Stimulated activated CD8-positive, alpha-beta memory T cell treated with anti-CD3 and anti-CD28 coated beads, Interleukin-2, amount 100 ng/mL, for 48 hours (primary cell): ENCODE measurements at regions not wholly inside any gene's neighbourhood (a gene's known extent, or its start where the extent isn't known, plus 50 kb on each side); places are given as distances from the start of the nearest gene placed in this dataset.
"Not testable (repeated sequence)": the region's sequence is repeated elsewhere in the genome, so short reads cannot be mapped to it uniquely, and the experiment has no call there.

Experiments
- DNase-seq, 2 donors: peaks; one replicate each; pipeline ENCODE4 v3.0.0-alpha.2; 2020; ENCODE audit warnings: low read depth in 2 of 2

DNA sequence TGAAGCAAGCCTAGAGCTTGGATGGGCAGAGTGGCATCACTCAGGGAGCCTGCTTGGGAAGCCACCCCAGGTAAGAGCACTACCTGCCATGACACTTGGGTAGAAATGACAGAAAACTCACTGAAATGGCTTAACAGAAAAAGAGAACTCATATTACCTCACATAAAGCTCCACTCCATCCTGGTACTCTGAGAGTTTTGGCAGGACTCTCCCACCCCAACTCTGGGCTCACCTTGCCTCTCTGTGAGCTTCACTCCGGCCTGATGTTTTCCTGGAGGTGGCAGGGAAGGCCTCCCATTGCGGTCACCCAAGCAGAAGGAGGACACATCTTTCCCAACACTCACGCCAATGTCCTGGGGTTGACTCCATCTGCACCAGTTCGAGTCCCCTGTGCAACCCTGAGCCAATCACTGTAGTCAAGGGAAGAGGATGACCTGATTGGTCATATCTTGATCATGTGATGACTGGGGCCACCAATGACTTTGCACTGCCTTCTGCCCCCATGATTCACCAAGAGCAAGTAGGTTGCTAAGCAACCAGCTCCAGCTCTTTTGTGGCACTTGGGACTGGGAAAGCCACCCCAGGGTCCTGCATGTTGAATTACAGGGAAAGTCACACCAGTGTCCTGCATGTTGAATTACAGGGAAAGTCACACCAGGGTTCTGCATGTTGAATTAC lies 446.1 kb upstream of the SULF2 start:
- DNase-seq = no peak

DNA sequence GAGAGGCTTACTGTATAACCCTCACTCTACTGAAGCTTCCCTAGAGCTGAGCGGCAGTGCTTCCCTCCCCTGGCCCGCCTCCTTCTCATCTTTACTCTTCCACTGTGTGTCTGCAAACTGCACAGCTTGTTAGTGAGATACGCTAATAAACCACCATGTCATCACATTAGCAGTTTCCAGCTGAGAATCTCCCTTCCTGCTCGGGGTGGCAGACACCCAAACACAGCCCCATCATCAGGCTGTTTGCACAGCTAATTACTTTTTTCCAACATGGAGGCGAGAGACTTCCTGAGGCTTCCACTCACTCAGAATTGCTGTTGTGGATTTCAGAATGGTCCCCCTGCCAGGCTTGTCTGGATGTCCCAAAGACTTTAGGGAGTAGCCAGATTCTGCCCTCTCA lies 444.9 kb upstream of the SULF2 start:
- DNase-seq = no peak

DNA sequence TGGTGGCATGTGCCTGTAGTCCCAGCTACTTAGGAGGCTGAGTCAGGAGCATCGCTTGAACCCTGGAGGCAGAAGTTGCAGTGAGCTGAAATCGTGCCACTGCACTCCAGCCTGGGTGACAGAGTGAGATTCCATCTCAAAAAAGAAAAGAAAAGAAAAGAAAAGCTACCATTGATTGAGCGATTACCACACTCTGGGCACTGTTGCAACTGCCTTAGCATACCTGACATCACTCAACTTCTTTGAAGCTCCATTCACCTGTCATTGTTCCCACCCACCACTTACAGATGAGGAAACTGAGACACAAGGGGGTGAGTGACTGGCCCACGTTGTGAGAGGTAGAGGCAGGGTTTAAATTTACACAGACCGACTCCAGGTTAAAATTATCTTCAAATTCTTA lies 442.1 kb upstream of the SULF2 start:
- no peak for DNase-seq

DNA sequence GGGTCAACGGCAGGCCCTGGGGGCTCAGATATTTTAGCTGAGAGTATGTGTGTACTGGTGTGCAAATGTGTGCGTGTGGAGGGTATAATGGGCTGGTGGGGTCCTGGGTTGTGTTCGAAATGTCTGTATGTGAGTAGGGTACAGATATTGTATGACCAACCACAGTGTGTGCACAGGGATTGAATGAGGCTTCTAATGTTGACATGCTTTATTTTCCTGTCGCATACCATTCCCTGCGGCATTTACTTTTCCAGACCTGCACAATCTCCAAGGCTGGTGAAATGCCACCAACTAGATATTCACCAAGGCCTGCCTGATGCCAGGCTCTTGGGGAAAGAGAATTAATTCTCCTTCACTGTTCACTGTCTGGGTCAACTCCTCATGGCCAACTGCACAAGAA lies 441.4 kb upstream of the SULF2 start:
- DNase-seq = no peak

DNA sequence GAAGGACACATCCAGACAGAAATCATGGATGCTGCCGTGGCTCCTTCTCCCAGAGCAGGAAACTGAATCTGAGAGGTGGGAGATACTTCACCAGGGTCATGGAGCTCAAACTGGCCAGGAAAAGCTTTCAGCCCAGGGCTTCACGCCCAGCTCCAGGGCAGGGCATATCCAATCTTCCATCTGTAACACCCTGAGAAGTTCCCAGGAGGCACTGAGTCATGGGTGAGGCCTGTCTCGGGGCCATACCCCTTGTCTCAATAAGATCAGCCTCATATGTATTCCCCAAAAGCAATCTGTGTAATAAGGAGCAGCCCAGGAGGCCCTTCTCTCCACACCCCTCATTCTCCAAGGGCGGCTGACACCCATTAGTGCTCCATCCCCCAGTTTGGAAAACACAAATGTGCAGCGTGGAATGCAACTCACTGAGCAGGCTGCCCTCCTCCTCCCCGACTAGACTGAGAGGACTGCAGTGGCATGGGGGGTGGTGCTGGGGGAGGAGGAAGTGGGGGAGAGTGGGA lies 439.3 kb upstream of the SULF2 start:
- DNase-seq = no peak

DNA sequence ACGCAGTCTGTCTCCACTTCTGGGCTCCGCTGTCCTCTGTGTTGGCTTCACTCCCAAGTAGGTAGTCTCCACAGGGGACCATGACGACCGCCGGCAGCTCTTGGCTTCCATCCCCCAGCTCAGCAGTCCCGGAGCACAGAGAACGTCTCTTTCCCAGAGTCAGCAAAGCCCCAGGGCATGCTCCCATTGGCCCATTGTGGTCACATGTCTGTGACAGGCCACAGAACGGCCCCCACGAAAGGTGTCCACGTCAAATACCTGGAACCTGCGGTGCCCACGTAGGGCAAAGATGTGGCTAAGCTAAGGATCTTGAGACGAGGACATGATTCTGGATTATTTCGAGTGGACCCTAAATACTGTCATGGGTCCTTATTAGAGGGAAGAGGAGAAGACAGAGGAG lies 438.4 kb upstream of the SULF2 start:
- no peak for DNase-seq

DNA sequence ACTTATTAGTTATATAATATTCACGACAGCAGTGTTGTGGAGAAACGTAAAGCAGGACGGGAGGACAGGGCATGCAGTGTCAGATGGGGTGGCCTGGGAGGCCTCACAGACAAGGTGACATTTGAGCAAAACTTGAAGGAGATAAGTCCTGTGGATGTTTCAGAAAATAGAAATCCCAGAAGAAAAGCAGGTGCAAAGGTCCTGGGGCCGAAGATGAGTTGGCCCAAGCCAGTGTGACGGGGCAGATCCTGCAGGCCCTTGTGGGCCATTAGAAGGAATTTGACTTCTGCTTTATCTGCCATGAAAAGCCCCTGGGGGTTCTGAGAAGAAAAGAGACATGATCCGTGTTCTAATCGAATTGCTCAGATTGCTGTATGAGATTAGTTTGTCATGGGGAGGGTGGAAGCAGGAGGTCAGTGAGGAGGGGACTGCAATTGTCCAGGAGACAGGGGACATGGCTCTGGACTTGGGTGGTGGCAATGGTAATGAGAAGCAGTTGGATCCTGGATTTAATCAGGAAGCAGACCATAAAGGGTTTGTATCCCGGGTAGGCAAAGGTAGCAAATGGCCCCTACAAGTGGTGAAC lies 437.4 kb upstream of the SULF2 start:
- no peak for DNase-seq

DNA sequence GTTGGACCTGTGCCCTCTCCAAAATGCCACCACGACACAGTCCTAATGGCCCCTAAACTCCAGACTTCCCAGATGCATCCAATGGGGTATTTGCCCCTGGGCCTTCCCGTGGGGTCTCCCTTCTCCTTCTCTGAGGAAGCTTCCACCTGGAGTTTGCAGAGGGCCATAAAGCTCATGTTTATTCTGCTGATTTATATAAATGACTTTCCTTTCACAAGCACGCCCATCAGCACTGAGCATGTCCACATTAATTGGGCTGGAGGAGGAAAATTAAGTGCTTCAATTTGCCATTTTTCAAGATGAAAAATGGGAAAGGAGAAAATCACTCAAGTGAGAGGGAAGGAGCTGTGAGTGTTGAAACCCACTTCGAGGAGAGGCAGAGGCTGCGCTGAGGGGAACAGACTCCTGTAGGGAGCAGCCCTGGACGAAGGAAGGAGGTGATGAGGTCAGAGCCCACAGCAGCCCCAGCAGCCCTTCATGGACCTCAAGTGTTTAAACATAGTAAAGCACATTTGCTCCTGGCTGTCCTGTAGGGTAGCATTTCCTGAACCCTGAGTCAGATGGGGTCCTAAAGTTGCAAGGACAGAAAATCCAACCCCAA lies 434.9 kb upstream of the SULF2 start:
- DNase-seq = no peak

DNA sequence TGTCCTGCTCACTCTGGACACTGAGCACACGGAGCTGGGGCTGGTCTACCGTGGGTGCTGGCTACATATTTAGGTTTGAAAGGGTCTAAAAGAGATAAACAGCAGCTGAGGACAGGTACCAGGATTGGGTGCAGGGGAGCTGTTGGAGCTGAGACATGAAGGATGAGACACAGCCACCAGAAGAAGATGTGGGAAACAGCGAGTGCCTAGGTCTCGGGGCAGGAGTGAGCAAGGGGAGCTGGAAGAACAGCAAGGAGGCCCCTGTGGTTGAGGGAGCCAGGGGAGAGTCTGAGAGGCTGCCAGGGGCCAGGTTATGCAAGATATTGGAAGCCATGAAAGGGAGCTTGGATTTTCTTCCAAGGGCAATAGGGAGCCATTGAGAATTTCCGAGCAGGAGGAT lies 434.0 kb upstream of the SULF2 start:
- DNase-seq = no peak

DNA sequence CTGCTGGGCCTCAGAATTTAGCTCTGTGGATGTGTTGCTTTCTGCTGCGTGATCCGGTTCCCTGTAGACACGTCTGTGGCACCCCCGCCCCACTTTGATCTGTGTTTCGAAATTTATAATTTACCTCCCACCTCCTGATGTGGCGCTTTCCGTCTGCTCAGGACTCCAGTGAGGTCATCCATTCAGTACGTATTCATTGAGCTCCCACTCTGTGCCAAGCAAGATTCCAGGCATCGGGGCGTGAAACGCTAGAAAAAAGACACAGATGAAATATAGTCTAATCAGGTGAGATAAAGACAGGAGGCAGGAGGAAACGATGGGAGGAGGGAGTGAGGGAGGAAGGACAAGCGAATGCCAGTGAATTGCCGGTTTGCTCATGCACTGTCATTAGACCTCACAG lies 431.9 kb upstream of the SULF2 start:
- DNase-seq = no peak

DNA sequence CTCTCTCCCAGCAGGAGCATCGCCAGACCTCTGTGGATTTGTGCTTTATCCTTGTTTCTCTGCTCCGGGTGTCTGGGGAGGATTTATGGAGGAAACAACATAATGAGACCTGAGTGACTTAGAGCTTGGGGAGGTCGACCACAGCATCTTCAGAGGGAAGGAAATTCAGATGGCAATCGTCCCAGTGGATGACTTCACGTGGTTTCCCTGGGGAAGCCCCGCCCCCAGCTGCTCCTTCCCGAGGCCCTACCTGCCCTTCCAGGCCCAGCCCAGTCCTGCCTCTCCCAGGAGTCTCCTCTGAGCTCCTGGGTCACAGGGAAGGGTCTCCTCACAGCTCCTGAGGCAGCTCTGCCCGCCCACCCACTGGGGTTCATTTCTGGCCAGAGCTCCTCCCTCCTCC lies 430.3 kb upstream of the SULF2 start:
- no peak for DNase-seq

DNA sequence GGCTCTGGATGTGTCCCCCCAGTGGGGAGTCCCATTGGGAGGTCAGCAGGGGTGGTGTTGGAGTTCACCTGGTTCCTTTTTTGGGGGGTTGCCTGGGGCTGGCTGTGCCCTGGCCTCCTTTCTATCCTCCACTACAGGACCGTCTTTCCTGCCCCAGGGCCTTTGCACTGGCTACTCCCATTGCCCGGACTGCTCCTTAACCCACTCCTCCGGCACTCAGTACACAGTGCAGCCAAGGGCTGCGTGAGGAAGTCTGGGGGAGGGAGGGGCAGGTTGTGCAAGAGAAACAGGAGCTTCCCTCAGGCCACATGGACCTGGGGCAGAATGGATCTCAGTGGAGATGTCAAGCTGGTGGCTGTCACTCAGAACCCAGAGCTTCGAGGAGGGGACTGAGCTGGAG lies 429.3 kb upstream of the SULF2 start:
- no peak for DNase-seq

DNA sequence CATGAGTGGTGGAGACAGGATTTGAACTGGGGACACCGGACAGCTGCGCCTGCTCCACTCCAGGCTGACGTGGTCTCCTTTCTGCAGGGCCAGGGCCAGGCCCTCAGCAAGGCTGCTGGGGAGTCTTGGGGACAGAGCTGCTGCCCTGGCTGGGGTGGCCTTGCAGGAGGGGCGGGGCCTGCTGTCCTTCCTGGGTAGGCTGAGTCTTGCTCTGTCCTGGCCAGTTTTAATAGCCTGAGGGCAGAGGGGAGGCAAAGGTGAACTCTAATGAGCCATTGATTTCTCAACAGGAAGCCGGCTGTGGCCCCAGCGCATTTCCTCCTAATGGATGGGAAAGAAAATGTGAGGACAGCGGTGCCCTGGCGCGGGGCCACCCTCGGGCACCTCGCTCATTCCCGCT lies 428.4 kb upstream of the SULF2 start:
- not testable (repeated sequence) for DNase-seq

DNA sequence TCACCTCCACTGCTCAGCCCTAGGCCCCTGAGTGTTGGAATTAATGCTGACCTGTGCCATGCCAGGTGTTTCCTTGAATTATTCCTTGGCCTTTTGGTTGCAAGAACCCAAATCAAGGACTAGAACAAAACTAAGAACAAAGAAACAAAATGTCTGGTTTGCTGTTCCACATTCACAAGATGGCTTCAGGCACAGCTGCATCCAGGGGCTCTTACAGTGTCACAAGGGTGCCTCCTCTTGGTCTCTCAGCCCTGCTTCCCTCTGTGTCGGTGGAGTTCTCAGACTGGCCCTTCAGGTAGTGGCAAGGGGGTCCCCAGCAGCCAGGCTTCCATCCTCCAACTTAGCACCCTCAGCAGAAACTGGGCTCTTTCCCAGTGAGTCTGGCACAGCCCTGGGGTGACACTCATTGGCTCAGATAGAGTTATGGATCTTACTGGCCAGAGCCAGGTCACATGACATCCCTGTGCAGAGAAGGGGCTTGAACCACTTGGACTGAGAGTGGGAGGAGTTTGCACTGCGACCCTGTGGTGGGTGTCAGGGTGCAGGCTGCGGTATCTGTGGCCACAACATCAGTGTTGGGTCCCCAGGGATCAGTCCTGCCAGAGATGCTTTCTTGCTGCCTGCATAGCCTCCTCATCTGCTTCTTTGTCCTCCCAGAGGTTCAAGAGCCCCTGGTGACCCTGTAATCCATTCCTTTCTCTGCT lies 427.7 kb upstream of the SULF2 start:
- no peak for DNase-seq

DNA sequence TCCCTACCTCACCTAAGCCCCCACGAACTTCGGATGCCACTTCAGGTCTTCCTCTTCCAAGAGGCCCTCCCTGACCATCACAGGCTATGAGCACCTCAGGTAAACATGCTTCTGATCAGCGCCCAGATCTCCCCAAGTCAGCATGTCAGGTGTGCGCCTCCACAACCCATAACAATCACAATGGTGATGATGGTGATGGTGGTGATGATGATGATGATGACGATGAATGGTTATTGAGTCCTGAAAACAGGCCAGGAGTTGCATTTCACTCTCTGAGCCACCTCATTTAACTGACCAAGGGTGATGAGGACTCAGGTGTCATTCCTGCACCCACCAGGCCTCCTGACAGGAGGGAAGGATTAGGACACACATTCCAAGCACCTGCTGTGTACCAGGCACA lies 426.6 kb upstream of the SULF2 start:
- no peak for DNase-seq

DNA sequence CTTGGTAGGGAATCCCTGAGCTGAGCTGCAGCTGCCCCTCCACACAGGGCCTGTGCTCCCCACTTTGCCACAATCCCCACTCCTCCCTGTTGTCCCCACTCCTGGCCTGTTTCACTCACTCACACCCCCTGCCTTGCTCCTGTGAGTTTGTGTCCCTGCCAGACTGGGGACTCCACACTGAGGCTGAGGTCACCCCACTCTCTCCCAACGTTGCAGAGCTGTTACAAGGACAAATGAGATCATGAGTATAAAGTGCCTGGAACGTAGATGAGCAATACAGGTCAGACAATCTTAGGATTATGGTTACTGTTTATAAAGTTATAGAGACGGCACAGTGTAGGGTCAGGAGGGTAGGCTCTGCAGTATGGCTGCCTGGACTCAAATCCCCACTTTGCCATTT lies 426.0 kb upstream of the SULF2 start:
- no peak for DNase-seq

DNA sequence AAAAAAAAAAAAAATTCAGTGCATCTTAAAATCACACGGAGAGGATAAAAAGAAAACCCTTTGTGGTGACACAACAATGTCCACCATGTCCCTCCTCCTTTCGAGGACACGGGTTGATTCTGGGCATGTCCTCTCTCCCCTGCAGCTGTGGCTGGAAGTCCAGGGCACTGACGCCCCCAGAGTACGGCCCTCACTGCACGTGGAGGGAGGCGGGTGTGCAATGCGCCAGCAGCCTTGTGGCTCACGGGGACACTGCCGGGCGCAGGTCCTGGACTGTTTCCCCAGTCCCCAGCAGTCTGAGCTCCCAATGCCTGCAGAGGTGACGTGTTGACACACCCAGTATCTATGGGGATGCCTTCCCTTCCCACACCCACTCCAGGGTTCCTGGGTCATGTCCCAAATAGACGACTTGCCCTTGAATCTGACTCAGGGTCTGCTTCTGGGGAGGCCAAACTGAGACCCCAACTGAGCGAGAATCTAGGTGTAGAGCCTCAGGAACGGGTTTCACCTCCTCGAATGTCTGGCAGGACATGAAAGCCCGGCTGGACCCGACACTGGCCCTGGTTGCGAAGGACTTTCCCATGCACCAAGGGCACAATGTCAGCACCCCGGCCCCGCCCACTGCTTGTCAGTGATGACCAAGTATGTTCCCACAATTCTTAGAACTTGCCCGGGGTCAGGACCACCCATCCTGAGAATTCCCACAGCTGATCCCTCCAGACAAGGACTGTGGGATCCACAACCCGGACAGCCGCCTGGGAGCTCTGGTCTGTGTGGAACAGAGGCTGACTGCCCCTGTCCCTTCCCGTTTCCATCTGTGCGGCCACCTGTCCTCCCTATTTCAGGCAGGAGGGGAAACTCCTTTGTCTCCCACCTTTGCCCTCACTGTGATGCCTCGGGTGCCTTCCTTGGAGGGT lies 425.1 kb upstream of the SULF2 start:
- DNase-seq = no peak

DNA sequence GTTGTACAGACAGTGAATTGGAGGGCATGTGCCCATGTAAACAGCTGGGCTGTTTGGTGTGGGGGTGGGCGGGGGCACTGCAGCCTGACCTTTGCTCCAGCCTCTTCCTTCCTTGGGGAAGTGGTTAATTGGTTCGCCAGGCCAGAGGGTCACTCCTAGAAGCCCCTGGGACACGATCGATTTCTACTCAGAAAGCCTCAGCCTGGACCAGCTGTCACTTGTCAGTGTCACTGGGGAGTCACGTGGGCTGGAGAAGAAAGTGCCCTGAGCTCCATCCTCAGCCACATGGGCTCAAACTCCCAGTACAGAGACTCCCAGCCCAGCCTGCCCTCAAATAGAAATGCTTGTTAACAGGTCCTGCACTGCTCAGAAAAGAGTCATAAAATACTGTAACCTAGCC lies 423.8 kb upstream of the SULF2 start:
- DNase-seq = no peak

DNA sequence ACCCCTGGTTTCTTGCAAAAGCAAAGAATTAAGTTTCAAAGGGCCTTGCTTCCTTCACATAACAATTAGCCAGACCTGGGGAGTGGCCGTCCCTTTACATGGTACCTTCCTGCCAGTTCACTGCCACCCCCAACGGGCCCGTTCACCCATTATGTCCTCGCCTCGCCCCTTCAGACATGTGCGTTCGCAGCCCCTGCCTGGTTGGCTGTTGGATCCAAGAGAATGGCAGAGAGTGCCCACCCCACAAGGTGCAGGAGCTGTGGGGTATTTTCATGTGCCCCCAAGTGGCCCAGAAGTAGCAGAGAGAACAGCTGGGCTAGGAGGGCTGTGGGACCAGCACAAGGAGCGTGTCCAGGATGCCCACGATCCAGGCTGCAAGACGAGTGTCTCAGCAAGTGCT lies 422.9 kb upstream of the SULF2 start:
- DNase-seq = no peak

DNA sequence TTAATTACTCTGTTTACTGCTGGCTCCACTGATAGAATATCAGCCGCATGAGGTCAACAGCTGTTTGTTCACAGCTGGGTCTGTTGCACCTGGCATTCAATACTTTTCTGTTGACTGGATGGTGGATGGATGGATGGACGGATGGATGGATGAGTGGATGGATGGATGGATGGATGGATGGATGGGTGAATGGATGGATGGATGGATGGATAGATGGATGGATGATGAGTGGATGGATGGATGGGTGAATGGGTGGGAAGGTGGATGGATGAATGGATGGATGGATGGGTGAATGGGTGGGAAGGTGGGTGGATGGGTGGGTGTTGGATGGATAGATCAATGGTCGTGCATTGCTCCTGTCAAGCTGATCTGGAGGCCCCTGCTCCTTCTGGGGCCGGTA lies 422.2 kb upstream of the SULF2 start:
- DNase-seq = no peak

DNA sequence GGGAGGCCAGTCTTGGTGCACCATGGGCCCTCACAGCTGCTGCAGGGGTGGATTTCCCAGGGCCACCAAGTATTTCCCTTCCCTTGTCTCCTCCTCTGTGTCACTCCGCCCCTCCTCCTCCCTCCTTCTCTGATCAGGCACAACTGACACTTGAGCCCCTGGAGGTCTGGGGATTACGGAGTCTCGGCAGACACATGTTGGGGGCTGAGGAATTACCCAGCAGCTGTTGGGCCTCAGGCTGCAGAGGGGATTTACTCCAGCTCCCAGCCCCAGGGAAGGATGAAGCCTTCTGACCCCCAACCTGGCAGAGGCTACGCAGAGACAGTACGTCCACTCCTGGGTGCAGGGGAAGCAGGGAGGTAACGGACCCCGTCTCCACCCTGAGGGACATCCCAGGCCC lies 420.5 kb upstream of the SULF2 start:
- no peak for DNase-seq

DNA sequence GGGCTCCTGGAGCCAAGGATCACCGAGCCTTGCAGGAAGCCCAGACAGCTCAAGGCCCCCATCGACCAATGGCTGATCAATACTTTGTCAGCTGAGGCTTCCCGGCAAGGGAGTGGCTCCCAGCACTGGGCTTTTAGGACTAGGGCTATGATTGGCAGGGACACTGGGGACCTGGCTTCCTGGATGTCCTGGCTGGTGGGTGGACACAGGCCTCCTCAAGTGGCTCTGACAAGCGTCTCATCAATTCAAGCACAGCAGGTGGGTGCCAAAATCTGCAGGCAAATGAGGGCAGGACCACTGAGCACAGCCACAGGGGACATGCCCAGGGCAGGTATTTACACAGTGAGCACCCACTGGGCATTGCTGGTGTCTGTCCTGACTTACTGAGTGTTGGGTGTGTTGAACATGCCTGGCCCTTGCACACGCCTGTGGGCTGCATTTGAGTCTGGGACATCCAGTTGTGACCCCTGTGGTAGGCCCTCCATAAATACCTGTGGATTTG lies 420.1 kb upstream of the SULF2 start:
- DNase-seq = no peak
